Testis (tissue), 2 donors: ENCODE measurements at regions not wholly inside any gene's neighbourhood (a gene's known extent, or its start where the extent isn't known, plus 50 kb on each side); places are given as distances from the start of the nearest gene placed in this dataset.
A peak's percentile ranks its signal among the peaks of the same experiment; 100 is the strongest.
"Not testable (repeated sequence)": the region's sequence is repeated elsewhere in the genome, so short reads cannot be mapped to it uniquely, and the experiment has no call there.

Experiments used
- DNase-seq: peaks from one replicate; pipeline ENCODE4 v3.0.0-alpha.2; 2019
- H3K27ac ChIP-seq, 2 donors: fragments of 200-600 bp; sonication (generic); one replicate each; pipeline ENCODE4 v1.5.1; 2019
- H3K27me3 ChIP-seq: fragments of 200-600 bp; sonication (generic); one replicate; pipeline ENCODE4 v1.5.1; 2019
- H3K36me3 ChIP-seq: fragments of 200-600 bp; sonication (generic); one replicate; pipeline ENCODE4 v1.5.1; 2017; ENCODE audit warnings: low read depth; ENCODE audit errors: missing control alignments
- H3K4me1 ChIP-seq: fragments of 200-600 bp; sonication (generic); one replicate; pipeline ENCODE4 v1.5.1; 2019
- H3K4me3 ChIP-seq, 2 donors: fragments of 200-600 bp; sonication (generic); one replicate each; pipeline ENCODE4 v1.5.1; 2017 to 2019
- H3K9me3 ChIP-seq: fragments of 200-600 bp; sonication (generic); one replicate; pipeline ENCODE4 v1.5.1; 2017
- CTCF ChIP-seq, 3 experiments: fragments of 450-650 bp in 2 of 3; fragments of 200-600 bp in 1 of 3; sonication (generic) in 1 of 3; IDR thresholded peaks; one replicate each; pipeline ENCODE4 v1.5.1; 2016 to 2019; ENCODE audit warnings: antibody characterized with exemption in 3 of 3, mild to moderate bottlenecking in 2 of 3, moderate library complexity in 1 of 3
- POLR2A ChIP-seq: fragments of 450-650 bp; IDR thresholded peaks from one replicate; pipeline ENCODE4 v1.6.1; 2017; ENCODE audit warnings: antibody characterized with exemption, mild to moderate bottlenecking, moderate library complexity
- WGBS, 2 donors: methylation state at CpG; one replicate each; pipeline ENCODE4 v1.1.5; 2018; 5-methylcytosine and 5-hydroxymethylcytosine counted together
- intact Hi-C: fragments of 100-400 bp; cut with DNase I; formaldehyde crosslinking; loops from one replicate; pipeline ENCODE4 v1.15.1; 2023; ENCODE audit warnings: low total_unique reads

- no peak for DNase-seq
- intact Hi-C loops: no loop called here
- no peak overlapping the region for H3K27ac ChIP-seq
- no peak overlapping the region for H3K4me3 ChIP-seq
- peaks cover 6% of the 10 kb centered on the region for H3K4me1 ChIP-seq
- H3K36me3 ChIP-seq: no peaks in the 10 kb centered on the region
- TF ChIP-seq CTCF (IDR thresholded peaks at IDR 0.05) (no peak), POLR2A (no peak)
- no peaks in the 10 kb centered on the region for H3K9me3 ChIP-seq
- 97 to 99% methylated on average over 7 of the region's 7 CpGs for WGBS, 2 donors
- no peaks in the 10 kb centered on the region for H3K27me3 ChIP-seq
These were observed 53.8 kb upstream of the ABLIM1 start for GRCh38 chr10:114711869-114712250.

- TF ChIP-seq CTCF (IDR thresholded peaks at IDR 0.05) (no peak), POLR2A (no peak)
- H3K27ac ChIP-seq: peak overlapping the region in 1 of 2 donors; percentile 33
- H3K27me3 ChIP-seq: no peaks in the 10 kb centered on the region
- no peak for DNase-seq
- intact Hi-C loops: no loop called here
- no peaks in the 10 kb centered on the region for H3K36me3 ChIP-seq
- 75 to 78% methylated on average over 5 of the region's 5 CpGs for WGBS, 2 donors
- peaks cover 6% of the 10 kb centered on the region for H3K4me1 ChIP-seq
- no peak overlapping the region for H3K4me3 ChIP-seq
- no peaks in the 10 kb centered on the region for H3K9me3 ChIP-seq
These were observed 55.5 kb upstream of the ABLIM1 start for GRCh38 chr10:114713525-114714090.

GRCh38 chr10:114714281-114714741, 56.2 kb upstream of the ABLIM1 start:
- Histone ChIP-seq H3K36me3 (no peaks in the 10 kb centered on the region), H3K4me3 (no peak overlapping the region), H3K27me3 (no peaks in the 10 kb centered on the region), H3K9me3 (no peaks in the 10 kb centered on the region), H3K27ac (peak overlapping the region in 1 of 2 donors; percentile 37), H3K4me1 (peaks cover 6% of the 10 kb centered on the region)
- WGBS, 2 donors: 74 to 76% methylated on average over 5 of the region's 5 CpGs
- intact Hi-C loops: no loop called here
- no peak for TF ChIP-seq POLR2A
- TF ChIP-seq CTCF (IDR thresholded peaks at IDR 0.05): no peak
- no peak for DNase-seq

GRCh38 chr10:114715171-114715670, 57.1 kb upstream of the ABLIM1 start:
- intact Hi-C loops: no loop called here
- no peak for TF ChIP-seq CTCF (IDR thresholded peaks at IDR 0.05)
- TF ChIP-seq POLR2A: no peak
- DNase-seq: no peak

GRCh38 chr10:114716811-114717404, 58.8 kb upstream of the ABLIM1 start:
- H3K27me3 ChIP-seq: no peaks in the 10 kb centered on the region
- no peaks in the 10 kb centered on the region for H3K36me3 ChIP-seq
- H3K4me1 ChIP-seq: peaks cover 6% of the 10 kb centered on the region
- no peak for TF ChIP-seq POLR2A
- no peak for TF ChIP-seq CTCF (IDR thresholded peaks at IDR 0.05)
- H3K4me3 ChIP-seq: no peak overlapping the region
- no peak overlapping the region for H3K27ac ChIP-seq
- H3K9me3 ChIP-seq: no peaks in the 10 kb centered on the region
- no peak for DNase-seq
- WGBS, 2 donors: 92 to 93% methylated on average over 2 of the region's 2 CpGs
- intact Hi-C loops: no loop called here

More at GRCh38 chr10:114715171-114715670, 57.1 kb upstream of the ABLIM1 start:
- WGBS, 2 donors: 32 to 36% methylated on average over 7 of the region's 7 CpGs
- Histone ChIP-seq H3K36me3 (no peaks in the 10 kb centered on the region), H3K27me3 (no peaks in the 10 kb centered on the region), H3K4me3 (no peak overlapping the region), H3K9me3 (no peaks in the 10 kb centered on the region), H3K4me1 (peaks cover 6% of the 10 kb centered on the region), H3K27ac (peak overlapping the region in 1 of 2 donors; percentile 37)

- H3K27ac ChIP-seq, H3K4me1 ChIP-seq, DNase-seq, H3K9me3 ChIP-seq, H3K36me3 ChIP-seq, H3K27me3 ChIP-seq, H3K4me3 ChIP-seq, intact Hi-C loops: not testable (repeated sequence)
These were observed 59.8 kb upstream of the ABLIM1 start for GRCh38 chr10:114717881-114718280.
